Femur (tissue), 1 donor: ENCODE measurements at regions not wholly inside any gene's neighbourhood (a gene's known extent, or its start where the extent isn't known, plus 50 kb on each side); places are given as distances from the start of the nearest gene placed in this dataset.

ENCODE experiments used
- DNase-seq: peaks from one replicate; pipeline ENCODE4 v3.0.0-alpha.2; 2017

GRCh38 chr12:62075870-62076269, 184.3 kb upstream of the USP15 start:
- DNase-seq, result no peak

GRCh38 chr12:62078020-62078419, 182.2 kb upstream of the USP15 start:
- DNase-seq, result no peak

GRCh38 chr12:62082448-62082847, 177.8 kb upstream of the USP15 start:
- DNase-seq, result no peak

- no peak for DNase-seq
These were observed 162.1 kb upstream of the USP15 start for GRCh38 chr12:62098132-62098531.

- DNase-seq, result no peak
These were observed 156.5 kb upstream of the USP15 start for GRCh38 chr12:62103748-62104147.

GRCh38 chr12:62106547-62107185, 153.5 kb upstream of the USP15 start:
- DNase-seq, result no peak

GRCh38 chr12:62113366-62114011, 146.7 kb upstream of the USP15 start:
- DNase-seq, result no peak

GRCh38 chr12:62116986-62117385, 143.2 kb upstream of the USP15 start:
- DNase-seq, result no peak

GRCh38 chr12:62123721-62124203, 136.4 kb upstream of the USP15 start:
- DNase-seq, result peak; percentile 34

GRCh38 chr12:62127516-62127915, 132.7 kb upstream of the USP15 start:
- DNase-seq, result no peak

GRCh38 chr12:62128175-62128975, 131.8 kb upstream of the USP15 start:
- no peak for DNase-seq

GRCh38 chr12:62129291-62129690, 130.9 kb upstream of the USP15 start:
- no peak for DNase-seq

GRCh38 chr12:62130402-62130801, 129.8 kb upstream of the USP15 start:
- no peak for DNase-seq

GRCh38 chr12:62130834-62131552, 129.2 kb upstream of the USP15 start:
- DNase-seq, result no peak

- DNase-seq, result no peak
These were observed 126.8 kb upstream of the USP15 start for GRCh38 chr12:62133440-62133839.

GRCh38 chr12:62135553-62136200, 124.5 kb upstream of the USP15 start:
- DNase-seq, result no peak

- DNase-seq, result no peak
These were observed 123.7 kb upstream of the USP15 start for GRCh38 chr12:62136496-62136895.

GRCh38 chr12:62138527-62138926, 121.7 kb upstream of the USP15 start:
- DNase-seq, result no peak

GRCh38 chr12:62146318-62146717, 113.9 kb upstream of the USP15 start:
- DNase-seq, result no peak

GRCh38 chr12:62158013-62158412, 102.2 kb upstream of the USP15 start:
- DNase-seq, result no peak

- DNase-seq, result no peak
These were observed 101.5 kb upstream of the USP15 start for GRCh38 chr12:62158461-62159360.

GRCh38 chr12:62162214-62162613, 98.0 kb upstream of the USP15 start:
- DNase-seq, result no peak
